ENCODE measurements at regions not wholly inside any gene's neighbourhood (a gene's known extent, or its start where the extent isn't known, plus 50 kb on each side); places are given as distances from the start of the nearest gene placed in this dataset.
"Not testable (repeated sequence)": the region's sequence is repeated elsewhere in the genome, so short reads cannot be mapped to it uniquely, and the experiment has no call there.

DNA sequence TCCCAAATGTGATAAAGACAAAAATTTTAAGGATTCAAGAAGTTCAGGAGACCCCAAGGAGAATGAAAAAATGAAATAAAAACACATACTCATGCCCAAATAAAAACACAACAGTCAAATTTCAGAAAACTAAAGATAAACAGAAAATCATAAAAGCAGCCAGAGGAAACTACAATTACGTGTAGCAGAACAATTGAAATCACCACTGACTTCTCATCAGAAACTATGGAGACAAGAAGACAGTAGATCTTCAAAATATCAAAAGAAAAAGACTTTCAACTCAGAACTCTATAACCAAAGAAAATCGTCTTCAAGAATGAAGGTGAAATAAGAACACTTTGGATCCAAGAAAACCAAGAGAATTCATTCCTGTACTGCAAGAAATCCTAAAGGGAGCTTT, 54.9 kb downstream of the DIO3 start:
- no peak for DNase-seq

GRCh38 chr14:101619484-101619883, 58.2 kb downstream of the DIO3 start:
- DNase-seq: no peak

DNA sequence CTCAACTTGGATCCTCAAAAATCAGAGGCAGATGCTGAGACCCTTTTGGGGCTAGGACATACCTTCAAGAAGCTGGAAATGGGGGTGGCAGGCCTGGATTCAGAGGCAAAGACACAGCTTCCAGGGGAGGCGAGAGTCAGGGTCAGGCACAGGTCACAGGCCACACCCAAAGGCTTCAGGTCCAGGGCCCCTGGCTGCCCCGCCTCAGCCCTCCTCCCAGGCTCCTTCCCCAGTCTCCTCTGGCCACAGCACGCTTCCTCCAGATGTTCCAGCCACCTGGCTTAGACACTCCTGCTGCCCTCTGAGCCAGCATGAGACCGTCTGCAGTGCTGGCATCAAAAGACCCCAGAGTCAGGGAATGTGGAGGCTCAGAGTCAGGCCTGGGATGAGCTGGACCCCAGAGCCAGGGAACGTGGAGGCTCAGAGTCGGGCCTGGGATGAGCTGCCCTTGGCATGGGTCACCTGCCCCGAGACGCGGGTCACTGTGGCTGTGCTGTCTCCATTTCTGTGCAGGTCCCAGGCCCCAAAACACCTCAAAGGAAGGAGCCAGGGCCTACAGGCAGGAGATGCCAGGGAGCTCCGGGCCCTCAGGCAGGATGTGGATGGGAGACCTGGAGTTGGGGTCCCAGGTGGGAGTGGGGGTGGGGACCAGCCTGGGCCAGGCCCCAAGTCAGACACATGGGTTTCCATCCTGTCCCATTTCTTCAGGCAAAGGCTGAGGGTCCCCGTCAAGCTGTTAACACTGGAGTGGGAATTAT, 58.9 kb downstream of the DIO3 start:
- DNase-seq: no peak

DNA sequence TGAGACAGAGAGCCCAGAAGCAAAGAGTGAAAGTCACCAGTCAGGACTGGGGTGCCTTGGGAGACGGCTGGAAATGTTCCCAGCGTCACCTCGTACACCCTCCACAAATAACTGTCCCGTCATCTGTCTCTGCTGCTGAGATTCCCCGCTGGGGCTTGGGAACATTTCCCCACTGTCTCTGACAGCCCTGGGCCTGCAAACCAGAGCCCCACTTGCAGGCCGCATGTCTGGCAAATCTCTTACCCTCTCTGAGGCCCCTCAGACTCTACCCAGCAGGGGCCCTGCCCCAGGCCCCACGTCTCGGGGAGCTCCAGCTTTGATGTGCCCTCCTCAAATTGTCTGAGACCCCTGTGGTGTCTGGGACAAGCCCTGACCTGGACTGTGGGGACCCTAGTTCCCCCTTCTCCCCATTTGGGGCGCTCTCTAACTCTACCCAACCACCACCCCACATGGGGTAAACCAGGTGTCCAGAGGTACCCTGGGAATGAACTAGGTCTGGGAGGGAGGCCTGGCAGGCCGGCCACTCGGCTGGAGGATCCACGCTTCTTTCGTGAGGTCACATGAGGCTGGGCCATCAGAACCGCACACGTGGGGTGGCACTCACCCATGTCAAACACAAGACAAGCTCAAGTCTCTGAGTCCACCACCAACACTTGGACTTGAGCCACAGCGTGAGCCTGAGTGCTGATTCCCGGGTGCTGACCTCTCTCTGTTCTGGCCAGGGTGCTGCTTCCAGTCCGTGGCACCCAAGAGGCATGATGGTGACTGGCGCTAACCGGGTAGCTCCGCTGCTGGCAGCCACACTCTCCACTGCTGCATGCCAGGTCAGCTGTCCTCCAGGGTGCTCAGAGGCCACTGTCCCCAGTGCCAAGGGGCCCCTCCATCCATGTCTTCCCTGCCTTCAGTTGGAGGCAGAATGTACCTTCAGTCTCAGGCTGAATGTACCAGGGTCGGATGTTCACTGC, 59.8 kb downstream of the DIO3 start:
- DNase-seq: no peak

DNA sequence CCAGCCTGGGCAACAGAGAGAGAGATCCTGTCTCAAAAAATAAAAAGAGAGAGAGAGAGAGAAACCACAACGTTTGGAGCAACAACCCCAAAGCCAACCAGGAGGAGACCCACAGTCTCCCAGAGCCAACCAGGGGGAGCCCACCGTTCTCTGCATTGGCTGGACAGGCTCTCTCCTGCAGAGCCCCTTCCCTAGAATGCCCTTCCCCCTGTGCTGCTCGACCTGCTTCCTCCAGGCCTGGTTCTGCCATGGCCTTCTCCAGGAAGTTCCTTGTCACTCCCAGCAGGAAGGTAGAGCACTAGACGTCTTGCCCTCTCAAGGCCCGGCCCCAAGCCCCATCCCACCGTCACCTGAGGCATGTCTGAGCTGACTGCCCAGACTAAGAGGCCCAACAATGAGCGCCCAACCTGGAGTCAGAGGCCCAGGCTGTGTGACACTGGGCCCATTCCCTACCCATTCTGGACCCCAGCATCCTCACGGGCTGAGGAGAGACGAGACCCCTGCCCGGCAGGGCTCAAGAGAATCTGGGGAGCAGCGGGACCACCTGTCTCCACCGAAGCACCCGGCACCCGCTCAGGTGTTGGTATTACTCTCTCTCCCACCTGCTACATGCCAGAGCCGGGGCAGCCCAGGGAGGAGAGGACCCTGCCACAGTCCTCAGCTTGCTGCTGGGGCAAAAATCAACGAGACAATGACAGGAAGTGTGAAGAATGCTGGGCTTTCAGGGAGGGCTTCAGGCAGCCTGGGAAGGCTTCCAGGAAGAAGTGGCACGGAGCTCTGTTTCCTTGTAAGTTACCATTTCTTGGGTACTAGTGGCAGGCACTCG, 61.2 kb downstream of the DIO3 start:
- DNase-seq: no peak

DNA sequence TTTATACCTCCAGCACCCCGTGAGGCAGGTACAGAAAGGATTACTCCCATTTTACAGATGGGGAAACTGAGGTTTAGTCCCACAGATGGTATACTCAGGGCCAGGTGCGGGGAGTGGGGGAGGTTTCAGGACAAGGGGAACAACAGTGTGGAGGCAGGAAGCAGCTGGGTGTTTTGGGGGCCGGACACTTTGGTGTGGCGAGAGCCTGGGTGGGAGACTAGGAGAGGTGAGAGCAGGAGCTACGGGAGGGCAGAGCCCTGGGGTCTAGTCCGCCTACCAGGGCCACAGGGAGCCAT, 61.7 kb downstream of the DIO3 start:
- no peak for DNase-seq

DNA sequence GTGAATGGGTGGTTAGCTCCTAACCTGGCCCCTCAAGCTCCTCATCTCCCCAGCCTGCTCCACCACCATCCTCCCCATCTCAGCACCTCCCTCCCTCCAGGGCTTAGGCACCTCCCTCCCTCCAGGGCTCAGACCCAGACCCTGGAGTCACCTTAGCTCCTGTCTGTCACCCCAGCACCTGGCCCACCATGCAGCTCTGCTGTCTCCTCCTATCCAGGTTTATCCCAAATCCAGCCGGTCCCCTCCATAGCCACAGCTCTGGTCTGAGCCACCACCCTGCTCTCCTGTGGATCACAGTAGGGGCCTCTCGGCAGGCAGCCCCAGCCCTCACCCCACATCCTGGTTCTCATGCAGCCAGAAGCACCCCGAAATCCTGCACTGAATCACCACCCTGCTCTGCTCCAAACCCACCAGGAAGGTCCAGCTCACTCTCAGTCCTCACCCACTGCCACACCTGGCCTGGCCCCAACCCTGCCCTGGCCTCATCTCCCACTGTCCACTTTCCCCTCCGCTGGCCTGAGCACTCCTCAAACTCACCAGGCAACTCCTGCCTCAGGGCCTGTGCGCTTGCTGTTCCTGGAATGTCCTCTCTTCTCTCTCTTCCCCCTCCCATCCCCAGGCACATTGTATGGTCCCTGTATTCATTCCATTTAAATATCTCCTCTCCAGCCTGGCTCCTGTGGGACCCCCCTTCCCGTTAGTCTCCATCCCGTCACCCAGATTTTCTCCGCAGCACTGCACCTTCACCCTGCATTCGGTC, 62.6 kb downstream of the DIO3 start:
- DNase-seq: no peak

DNA sequence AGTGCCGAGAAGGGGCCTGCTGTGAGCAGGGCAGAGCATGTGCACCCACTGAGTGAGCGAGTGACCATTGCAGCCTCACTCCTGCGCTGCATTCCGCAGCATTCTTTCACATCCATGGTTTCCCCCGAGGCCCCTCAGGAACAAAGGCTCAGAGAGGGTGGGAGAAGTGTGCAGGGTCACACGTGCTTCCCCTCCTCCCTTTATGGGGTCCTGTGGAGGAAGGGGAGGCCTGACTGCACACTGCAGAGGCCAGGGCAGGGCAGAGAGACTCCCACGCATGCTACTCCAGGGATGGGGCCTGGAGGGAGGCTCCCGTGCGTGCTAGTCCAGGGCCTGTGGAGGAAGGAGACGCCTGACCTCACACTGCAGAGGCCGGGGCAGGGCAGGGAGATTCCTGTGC, 63.2 kb downstream of the DIO3 start:
- no peak for DNase-seq

- no peak for DNase-seq
These were observed 64.2 kb downstream of the DIO3 start for GRCh38 chr14:101625336-101626097.

GRCh38 chr14:101626331-101626730, 65.0 kb downstream of the DIO3 start:
- DNase-seq: no peak

DNA sequence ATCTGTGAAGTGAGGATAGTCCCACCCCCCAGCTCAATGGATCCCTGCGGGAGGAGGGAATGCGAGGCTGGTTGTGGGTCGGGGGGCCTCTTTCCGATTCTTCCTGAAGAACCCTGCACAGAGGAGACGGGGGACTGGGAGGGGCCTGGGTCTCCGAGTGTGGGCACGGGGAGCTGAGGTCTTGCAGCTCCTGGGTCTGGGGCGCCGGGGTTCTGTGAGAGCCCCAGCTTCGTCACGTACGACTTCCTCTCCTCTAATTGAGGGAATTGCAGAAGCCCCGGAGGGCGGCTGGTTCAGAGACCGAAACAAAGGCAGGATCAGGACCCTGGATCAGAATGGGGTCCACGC, 66.6 kb downstream of the DIO3 start:
- no peak for DNase-seq

DNA sequence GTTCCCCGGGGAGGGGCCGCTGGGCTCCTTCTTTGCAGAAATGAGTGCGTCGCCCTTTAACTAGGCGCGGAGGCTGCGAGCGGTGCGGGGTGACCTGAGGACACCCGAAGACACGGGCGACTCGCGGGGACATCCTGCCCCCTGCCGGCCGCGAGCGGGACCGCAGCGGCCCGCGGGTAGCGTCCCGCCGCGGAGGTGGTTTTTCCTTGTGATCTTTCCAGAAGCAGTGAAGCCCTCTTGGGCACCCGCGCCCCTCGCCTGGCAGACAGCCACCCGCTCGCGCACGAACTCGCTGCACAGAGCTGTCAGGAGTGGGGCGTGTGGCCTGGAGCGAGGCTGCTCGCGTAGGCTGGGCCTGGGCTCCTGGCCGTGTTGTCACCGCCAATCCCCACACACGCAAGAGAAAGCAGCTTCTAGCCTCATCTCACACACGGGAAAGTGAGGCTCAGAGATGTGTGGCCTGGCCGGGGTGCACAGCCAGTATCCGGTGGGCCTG, 67.2 kb downstream of the DIO3 start:
- DNase-seq: peak; percentile 54

DNA sequence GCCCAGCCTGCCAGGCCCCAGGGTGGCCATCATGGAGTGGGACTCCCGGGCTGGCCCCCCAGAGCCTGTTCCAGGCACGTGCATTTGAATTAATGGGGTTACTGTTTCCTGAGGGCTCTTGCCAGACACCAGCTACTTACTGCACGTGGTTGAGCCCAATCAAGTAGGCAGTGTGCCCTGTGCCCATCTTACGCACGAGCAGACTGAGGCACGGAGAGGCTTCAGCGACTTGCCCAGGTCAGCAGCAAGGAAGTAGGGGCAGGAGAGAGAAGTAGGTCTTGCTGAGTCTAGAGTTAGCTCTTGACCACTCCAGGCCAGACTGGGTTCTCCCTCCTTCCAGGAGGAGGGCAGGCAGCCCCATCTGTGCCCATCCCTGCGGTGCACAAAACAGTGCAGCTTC, 67.7 kb downstream of the DIO3 start:
- DNase-seq: no peak

- no peak for DNase-seq
These were observed 69.0 kb downstream of the DIO3 start for GRCh38 chr14:101630056-101630965.

GRCh38 chr14:101631199-101631598, 69.9 kb downstream of the DIO3 start:
- DNase-seq: no peak

GRCh38 chr14:101631970-101632369, 70.7 kb downstream of the DIO3 start:
- DNase-seq: not testable (repeated sequence)

DNA sequence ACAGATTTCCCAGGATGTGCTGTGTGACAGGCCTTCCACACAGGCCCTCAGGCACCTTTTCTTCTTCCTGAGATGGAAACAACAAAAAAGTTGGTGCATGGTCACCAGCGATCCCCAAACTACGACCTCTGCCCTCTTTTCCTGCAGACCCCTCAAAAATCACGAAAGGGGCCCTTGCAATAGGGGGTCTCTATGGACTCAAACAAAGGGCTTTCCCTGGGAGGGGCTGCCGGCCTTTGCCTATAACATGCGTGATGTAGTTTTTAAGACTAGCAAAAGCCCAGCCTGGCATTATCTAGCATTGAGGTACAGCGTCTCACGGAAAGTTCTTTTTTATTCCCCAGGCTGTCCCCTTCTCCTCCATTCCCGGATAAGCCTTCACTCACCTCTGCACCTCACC, 71.2 kb downstream of the DIO3 start:
- DNase-seq: no peak

DNA sequence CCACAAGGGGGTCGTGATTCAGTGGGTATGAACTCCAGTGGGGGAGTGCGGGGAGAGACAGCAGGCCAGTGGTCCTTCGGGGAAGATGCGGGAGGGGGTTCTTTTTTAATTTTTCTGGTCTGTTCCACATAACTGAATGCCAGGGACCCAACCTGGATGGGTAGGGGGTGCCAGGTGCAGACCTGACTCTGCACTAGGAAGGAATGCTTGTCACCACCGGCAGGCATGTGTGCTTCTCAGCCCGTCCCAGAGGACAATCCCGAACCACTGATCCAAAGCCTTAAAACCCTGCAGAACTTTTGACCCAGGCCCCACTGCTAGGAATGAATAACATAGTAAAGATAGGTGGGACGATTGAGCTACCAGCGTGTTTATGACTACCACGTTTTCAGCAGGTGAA, 72.0 kb downstream of the DIO3 start:
- no peak for DNase-seq

- no peak for DNase-seq
These were observed 73.0 kb downstream of the DIO3 start for GRCh38 chr14:101634202-101634849.

Measured in stimulated activated naive CD4-positive, alpha-beta T cell treated with Interleukin-2 at 50 U/mL for 16 hours (primary cell).